PFSK-1 (cell line): ENCODE measurements at regions not wholly inside any gene's neighbourhood (a gene's known extent, or its start where the extent isn't known, plus 50 kb on each side); places are given as distances from the start of the nearest gene placed in this dataset.

ENCODE experiments used
- FOXP2 ChIP-seq: optimal IDR thresholded peaks from 2 replicates; pipeline ENCODE3; 2011; ENCODE audit warnings: borderline replicate concordance, control low read depth, inconsistent platforms; ENCODE audit not compliant: insufficient read depth; ENCODE audit errors: extremely low read length, extremely low read depth
- POLR2AphosphoS5 ChIP-seq: IDR thresholded peaks from 2 replicates; pipeline ENCODE4 v1.6.1; 2012; ENCODE audit warnings: low read depth, mild to moderate bottlenecking, control low read depth, low read length, moderate library complexity
- REST ChIP-seq, 2 experiments: IDR thresholded peaks; 2 replicates each; pipeline versions ENCODE4 v1.6.1 to v1.8.0; 2011 to 2012; ENCODE audit warnings: low read depth in 2 of 2, low read length in 2 of 2, control low read depth in 1 of 2, inconsistent platforms in 1 of 2, mild to moderate bottlenecking in 1 of 2, moderate library complexity in 1 of 2; ENCODE audit not compliant: insufficient read depth in 1 of 2
- SIN3A ChIP-seq: IDR thresholded peaks from 2 replicates; pipeline ENCODE4 v1.6.1; 2012; ENCODE audit warnings: mild to moderate bottlenecking, low read length, moderate library complexity, borderline replicate concordance; ENCODE audit not compliant: insufficient read depth
- TAF1 ChIP-seq: IDR thresholded peaks from 2 replicates; pipeline ENCODE4 v1.6.1; 2012; ENCODE audit warnings: low read length, control low read depth, borderline replicate concordance; ENCODE audit not compliant: insufficient read depth

- TF ChIP-seq SIN3A (no peak), TAF1 (no peak), REST (IDR thresholded peaks at IDR 0.05; ENCODE audit: insufficient read depth in 1 of 2, low read depth in 2 of 2, low read length in 2 of 2) (no peak), POLR2AphosphoS5 (no peak), FOXP2 (no peak)
These were observed 1495.7 kb upstream of the WWC1 start for GRCh38 chr5:166795756-166796155.

GRCh38 chr5:166803058-166803457 lies 1488.4 kb upstream of the WWC1 start:
- TF ChIP-seq REST (IDR thresholded peaks at IDR 0.05; ENCODE audit: insufficient read depth in 1 of 2, low read depth in 2 of 2, low read length in 2 of 2) (no peak), TAF1 (no peak), FOXP2 (no peak), POLR2AphosphoS5 (no peak), SIN3A (no peak)

- no peak for TF ChIP-seq SIN3A
- TF ChIP-seq FOXP2: no peak
- TF ChIP-seq REST (IDR thresholded peaks at IDR 0.05; ENCODE audit: insufficient read depth in 1 of 2, low read depth in 2 of 2, low read length in 2 of 2): no peak
- TF ChIP-seq POLR2AphosphoS5: no peak
- TF ChIP-seq TAF1: no peak
These were observed 1480.7 kb upstream of the WWC1 start for GRCh38 chr5:166810721-166811120.

- TF ChIP-seq REST (IDR thresholded peaks at IDR 0.05; ENCODE audit: insufficient read depth in 1 of 2, low read depth in 2 of 2, low read length in 2 of 2) (no peak), FOXP2 (no peak), SIN3A (no peak), POLR2AphosphoS5 (no peak), TAF1 (no peak)
These were observed 1468.1 kb upstream of the WWC1 start for GRCh38 chr5:166823360-166823759.

GRCh38 chr5:166834246-166834645 lies 1457.2 kb upstream of the WWC1 start:
- TF ChIP-seq POLR2AphosphoS5: no peak
- no peak for TF ChIP-seq SIN3A
- no peak for TF ChIP-seq REST (IDR thresholded peaks at IDR 0.05; ENCODE audit: insufficient read depth in 1 of 2, low read depth in 2 of 2, low read length in 2 of 2)
- TF ChIP-seq FOXP2: no peak
- TF ChIP-seq TAF1: no peak
